HG03175 (cell line): ENCODE measurements at regions not wholly inside any gene's neighbourhood (a gene's known extent, or its start where the extent isn't known, plus 50 kb on each side); places are given as distances from the start of the nearest gene placed in this dataset.

ENCODE experiments used
- ATAC-seq: cut with Tn5 transposase; IDR thresholded peaks from one replicate; pipeline ENCODE4 v1.9.1; 2021; ENCODE audit warnings: mild to moderate bottlenecking, moderate library complexity; ENCODE audit not compliant: unreplicated experiment

DNA sequence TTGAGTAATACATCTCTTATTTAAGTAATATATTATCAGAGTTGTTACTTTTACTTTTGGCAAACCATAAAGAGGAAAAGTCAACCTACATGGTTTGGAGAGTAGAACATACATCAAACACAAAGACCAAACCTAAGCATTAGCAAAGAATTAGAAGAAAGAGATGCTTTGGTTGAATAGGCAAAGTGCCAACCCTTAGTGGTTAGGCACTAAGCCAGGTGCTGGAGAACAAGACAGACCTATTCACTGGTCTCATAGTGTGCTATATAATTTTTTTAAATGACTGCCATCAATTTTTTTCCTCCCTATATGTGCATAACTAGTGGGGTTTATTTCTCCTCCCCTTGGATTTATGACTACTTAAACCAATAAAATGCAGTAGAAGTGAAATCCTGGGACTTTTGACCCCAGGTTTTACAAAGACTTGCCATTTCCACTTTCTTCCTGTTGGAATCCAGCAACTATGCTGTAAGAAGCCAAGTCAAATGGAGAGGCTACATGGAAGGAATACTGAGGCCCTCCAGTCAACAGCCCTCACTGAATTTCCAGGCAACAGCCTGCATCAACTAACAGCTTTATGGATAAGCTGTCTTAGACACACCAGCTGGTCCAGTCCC lies 69.8 kb upstream of the HAO2 start:
- no peak for ATAC-seq

DNA sequence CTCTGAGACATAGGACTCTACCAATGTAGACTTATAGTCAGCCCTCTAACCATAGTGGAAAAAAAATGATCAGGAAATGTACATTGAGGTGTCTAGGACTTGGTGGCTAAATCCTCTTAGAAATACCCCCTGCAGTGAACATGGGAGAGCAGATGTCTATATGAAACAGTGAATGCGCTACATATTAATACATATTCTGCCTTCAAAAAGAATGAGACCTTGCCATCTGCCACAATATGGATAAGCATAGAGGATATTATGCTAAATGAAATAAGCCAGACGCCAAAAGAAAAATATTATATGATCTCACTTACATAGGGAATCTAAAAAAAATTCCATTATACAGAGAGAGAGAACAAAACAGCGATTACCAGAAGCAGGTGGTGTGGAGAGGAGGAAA lies 66.6 kb upstream of the HAO2 start:
- ATAC-seq, result no peak

DNA sequence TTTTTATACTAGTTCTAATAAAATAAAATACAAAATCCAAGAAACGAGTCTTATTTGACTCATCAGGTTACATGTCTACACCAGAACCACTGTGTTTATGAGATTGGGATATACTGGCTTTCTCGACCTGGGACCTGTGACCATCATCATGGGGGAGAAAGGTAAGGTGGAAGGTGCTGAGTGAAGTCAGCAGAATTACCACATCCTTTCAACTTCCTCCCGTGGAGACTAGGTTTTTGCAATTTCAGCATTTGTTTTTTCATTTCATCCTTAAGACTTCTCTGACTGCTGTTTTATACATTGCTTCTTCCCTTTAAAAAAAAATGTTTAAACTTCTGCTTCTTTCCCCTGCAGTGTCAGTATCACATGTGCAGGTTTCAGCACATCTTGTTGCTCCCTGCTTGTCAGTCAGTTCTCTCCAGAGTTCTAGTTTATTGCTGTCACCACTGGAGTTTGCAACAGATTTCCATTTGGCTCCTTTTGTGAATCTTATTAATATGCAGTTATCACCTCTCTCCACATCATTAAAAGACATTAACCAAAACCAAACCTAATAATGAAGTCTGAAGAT lies 60.4 kb upstream of the HAO2 start:
- no peak for ATAC-seq

DNA sequence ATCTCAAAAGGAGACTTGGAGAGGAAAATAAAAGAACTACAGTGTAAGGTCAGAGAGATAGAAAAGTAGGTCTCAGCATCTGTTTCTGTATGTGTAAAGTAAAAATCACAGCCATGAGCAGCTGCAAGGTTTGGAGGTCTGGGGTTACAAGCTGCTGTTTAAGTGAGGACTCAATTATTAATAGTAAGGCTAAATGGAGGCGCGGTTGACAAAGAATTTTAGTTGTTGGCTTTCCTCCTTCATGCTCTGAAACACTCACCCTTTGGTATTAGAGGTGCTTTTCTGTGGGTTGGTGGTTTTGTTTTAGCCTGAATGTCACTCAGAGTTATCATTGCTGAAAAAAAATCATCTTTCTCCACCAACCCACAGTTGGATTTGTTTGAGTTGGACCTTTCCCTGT lies 59.8 kb upstream of the HAO2 start:
- no peak for ATAC-seq

DNA sequence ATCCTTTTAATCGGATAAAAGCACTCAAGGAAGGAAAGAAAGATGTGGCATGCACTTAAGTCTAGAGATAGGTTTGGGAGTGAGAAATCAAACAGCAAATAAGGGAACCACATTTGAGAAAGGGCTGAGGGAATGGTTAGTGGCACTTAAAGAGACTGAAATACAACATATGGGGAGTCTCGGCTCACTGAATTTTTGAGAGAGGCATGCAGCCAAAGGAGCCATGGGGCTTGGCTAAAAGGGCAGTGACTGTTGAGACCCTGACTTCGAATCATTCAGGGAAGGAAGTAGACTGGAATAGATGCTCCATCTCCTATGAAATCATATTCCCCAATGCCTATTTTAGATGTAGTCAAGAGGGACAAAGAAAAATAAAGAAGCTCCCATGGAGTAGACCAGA lies 58.3 kb upstream of the HAO2 start:
- no peak for ATAC-seq

DNA sequence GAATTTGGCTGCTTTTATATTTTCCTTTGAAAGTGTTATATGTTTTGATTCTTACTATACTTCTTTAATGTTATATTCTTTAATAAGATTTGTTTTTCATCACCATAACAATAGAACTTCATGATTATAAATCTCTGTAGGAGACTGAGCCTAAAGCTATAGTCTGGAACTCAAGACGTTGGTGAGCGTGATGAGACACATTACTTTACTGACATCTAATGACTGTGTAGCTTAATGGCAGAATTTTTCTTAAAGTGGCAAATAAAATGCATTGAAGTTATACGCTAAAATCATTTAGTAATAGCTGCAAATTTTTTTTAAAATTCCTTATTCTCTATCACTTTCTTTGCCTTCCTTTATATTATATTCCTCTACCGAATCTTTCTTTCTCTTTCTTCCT lies 56.1 kb upstream of the HAO2 start:
- ATAC-seq, result no peak

DNA sequence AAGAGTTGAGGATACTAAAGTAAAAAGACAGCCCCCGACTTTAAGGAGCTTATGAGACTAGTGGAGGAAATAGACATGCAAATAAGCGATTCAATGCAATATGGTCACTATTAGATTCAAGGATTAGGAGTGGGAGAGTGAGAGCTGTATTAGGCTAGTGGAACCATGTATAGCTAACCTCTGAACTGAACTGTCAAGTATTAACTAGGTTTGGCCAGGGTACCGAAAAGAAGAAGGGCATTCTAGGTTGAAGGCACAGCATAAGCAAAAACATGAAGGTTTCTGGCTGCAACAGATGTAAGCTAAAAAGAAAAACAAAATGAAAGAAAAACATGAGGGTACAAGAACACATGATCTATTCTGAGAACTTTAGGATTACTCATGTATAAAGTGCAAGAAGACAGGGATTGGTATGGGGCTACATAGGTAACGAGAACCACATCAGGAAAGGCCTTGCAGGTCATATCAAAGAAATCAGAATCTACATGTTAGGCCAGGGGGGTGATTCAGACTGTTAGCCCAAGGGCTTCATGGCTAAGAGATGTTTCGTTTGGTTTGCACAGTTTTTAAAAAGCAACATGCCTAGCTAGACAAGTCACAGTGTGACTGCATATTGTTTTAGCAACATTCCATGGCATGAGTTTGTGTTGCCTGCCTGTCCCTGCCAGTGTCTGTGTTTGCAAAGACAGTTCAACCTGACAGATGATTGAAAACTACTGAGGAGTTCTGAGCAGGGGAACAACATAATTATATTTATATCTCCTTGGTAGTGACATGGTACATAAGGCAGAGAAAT lies 54.4 kb upstream of the HAO2 start:
- no peak for ATAC-seq

DNA sequence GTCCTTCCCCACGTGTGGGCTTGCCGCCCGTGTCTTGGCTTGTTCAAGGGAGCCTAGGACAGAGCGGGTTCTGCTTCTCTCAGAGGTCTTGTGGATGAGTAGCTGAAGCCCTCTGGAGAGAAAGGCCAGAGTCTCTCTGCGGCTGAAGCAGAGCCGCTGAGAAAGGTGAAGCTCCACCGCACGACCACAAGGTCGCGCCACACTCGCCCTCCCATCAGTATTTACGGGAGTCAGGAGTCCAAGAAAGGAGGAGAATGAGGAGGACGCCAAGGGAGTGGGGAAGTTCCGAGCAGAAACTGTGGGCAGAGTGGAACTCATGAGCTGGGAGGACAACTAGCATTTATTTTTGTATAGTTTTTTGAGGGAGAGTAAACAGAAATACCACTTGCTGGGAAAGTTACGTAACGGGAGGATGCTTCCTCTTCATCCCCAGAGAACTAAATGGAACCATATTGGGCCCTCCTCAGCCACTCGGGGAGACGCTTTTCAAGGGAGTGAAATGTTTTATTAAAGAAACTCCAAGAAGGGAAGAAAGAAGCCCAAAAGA lies 51.6 kb upstream of the HAO2 start:
- no peak for ATAC-seq

DNA sequence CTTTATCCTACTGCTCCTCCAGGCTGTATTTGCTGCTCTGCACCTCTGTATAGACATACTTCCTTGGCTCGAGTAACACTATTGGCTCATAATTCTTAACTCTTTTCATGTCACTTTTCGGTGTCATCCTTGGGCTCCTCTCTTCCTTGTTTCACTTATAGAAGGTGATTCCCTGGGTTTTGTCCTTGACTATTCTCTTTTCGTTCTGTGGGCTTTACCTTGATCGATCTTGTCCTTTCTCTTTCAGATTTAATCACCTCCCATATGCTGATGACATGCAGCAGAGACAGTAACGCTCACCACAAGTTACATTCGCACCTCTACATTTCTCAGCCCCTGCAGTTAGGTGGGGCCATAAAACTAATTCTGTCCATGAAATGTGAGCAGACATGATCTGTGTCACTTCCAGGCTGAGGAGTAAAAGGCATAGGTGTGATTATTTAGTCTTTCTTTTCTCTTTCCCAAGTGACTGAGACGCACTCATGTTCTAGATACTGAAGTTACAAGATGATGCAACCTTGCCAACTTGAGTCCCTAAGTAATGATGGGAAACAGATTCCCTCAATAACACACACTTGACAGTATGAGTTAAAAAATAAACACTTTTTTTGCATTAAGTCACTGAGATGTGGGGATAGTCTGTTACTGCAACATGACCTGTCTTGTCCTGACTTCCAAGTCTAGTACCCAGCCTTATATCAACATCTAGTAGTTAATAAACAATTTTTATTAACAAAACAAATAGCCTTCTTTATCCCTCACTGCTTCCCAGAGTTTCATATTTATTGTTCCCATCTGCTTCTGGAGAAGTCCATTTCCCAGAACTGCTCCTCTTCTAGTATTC lies 49.9 kb upstream of the HAO2 start:
- peak; percentile 74 for ATAC-seq
